GM21381 (cell line): ENCODE measurements at regions not wholly inside any gene's neighbourhood (a gene's known extent, or its start where the extent isn't known, plus 50 kb on each side); places are given as distances from the start of the nearest gene placed in this dataset.

Experiments used
- ATAC-seq: cut with Tn5 transposase; IDR thresholded peaks from one replicate; pipeline ENCODE4 v1.9.1; 2021; ENCODE audit warnings: mild to moderate bottlenecking, moderate library complexity; ENCODE audit not compliant: unreplicated experiment

GRCh38 chr17:69605571-69605970 lies 191.1 kb downstream of the MAP2K6 start:
- no peak for ATAC-seq

GRCh38 chr17:69606142-69606800 lies 191.8 kb downstream of the MAP2K6 start:
- no peak for ATAC-seq

- ATAC-seq: peak; percentile 83
Observed at GRCh38 chr17:69607162-69607834, 192.8 kb downstream of the MAP2K6 start.

- no peak for ATAC-seq
Observed at GRCh38 chr17:69608141-69608540, 193.6 kb downstream of the MAP2K6 start.

- no peak for ATAC-seq
Observed at GRCh38 chr17:69608808-69609472, 194.4 kb downstream of the MAP2K6 start.

GRCh38 chr17:69609473-69610305 lies 195.2 kb downstream of the MAP2K6 start:
- ATAC-seq: no peak

GRCh38 chr17:69620363-69620762 lies 205.9 kb downstream of the MAP2K6 start:
- no peak for ATAC-seq

GRCh38 chr17:69625474-69625873 lies 211.0 kb downstream of the MAP2K6 start:
- no peak for ATAC-seq

GRCh38 chr17:69630056-69630635 lies 215.6 kb downstream of the MAP2K6 start:
- no peak for ATAC-seq

GRCh38 chr17:69634844-69635243 lies 220.3 kb downstream of the MAP2K6 start:
- no peak for ATAC-seq

- no peak for ATAC-seq
Observed at GRCh38 chr17:69637446-69638156, 223.1 kb downstream of the MAP2K6 start.

- no peak for ATAC-seq
Observed at GRCh38 chr17:69639096-69639495, 224.6 kb downstream of the MAP2K6 start.

- ATAC-seq: no peak
Observed at GRCh38 chr17:69640073-69640472, 225.6 kb downstream of the MAP2K6 start.

GRCh38 chr17:69643686-69644085 lies 229.2 kb downstream of the MAP2K6 start:
- no peak for ATAC-seq

- no peak for ATAC-seq
Observed at GRCh38 chr17:69646729-69647128, 232.2 kb downstream of the MAP2K6 start.

GRCh38 chr17:69650881-69651280 lies 236.4 kb downstream of the MAP2K6 start:
- ATAC-seq: no peak

- no peak for ATAC-seq
Observed at GRCh38 chr17:69651921-69652320, 237.4 kb downstream of the MAP2K6 start.

GRCh38 chr17:69654981-69655855 lies 240.7 kb downstream of the MAP2K6 start:
- ATAC-seq: no peak

- ATAC-seq: no peak
Observed at GRCh38 chr17:69655902-69656301, 241.4 kb downstream of the MAP2K6 start.
